Heart left ventricle (tissue), 13 donors: ENCODE measurements at regions not wholly inside any gene's neighbourhood (a gene's known extent, or its start where the extent isn't known, plus 50 kb on each side); places are given as distances from the start of the nearest gene placed in this dataset.

Experiments
- POLR2A ChIP-seq, 2 donors: fragments of 450-650 bp; IDR thresholded peaks; one replicate each; pipeline ENCODE4 v1.6.1; 2017; ENCODE audit warnings: antibody characterized with exemption in 2 of 2, mild to moderate bottlenecking in 2 of 2, moderate library complexity in 2 of 2
- TF ChIP-seq, protein P1 (sequence below), 12 donors: fragments of 200-600 bp; sonication (generic) in 4 of 12; IDR thresholded peaks; one replicate each; pipeline versions ENCODE4 v1.5.0 to v1.8.0; 2018 to 2022; ENCODE audit warnings: antibody characterized with exemption in 12 of 12, mild to moderate bottlenecking in 5 of 12
- donor health status: ischemic (EF 13 %, LVEDD 7.1; RV severe dilation, severe dysfunction).
- donor health status: DM: no; HTN: yes; CAD: no.
- donor health status: DM: no; HTN: no; CAD: no.
- donor health status: ischemic (EF 25% LVEDD 6.9; RV normal size, moderate dysfunction).
- donor health status: ischemic (EF 25% LVEDD 5.7; RV mildly dilated, moderate dysfunction).
- donor health status: ischemic (EF 35%, LVEDD 5.7; RV mildly dilated, moderate dysfunction).
- donor health status: nonischemic (EF 11% LVEDD 7.7; RV severe dilation, severe dysfunction).
- donor health status: DM: yes; HTN: yes; CAD: no.
- donor health status: PGD.
- donor health status: ischemic (EF 29% LVEDD 5.4; RV normal size, mild dysfunction).
- donor health status: nonischemic (EF 23%, LVEDD 6.1; RV moderate dilation, normal function).

DNA sequence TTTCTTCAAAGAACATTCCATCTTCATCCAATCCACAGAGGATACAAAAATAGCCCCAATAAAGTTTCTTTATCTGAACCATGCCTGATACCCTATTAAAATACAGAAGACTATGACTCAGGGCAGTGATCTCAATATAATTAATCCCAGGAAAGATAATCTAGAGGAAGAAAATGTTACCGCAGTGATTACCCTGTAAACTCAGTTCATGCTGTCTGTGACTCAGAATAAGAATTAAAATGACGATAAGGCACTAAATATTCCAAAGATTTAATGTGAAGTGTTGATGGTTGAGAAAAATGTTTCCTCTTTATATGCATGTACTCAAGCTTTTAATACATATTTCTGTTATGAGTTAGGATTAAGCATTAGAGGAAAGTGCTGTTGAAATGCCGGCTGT, 88.6 kb upstream of the LYPLAL1 start:
- TF ChIP-seq, protein P1, sequence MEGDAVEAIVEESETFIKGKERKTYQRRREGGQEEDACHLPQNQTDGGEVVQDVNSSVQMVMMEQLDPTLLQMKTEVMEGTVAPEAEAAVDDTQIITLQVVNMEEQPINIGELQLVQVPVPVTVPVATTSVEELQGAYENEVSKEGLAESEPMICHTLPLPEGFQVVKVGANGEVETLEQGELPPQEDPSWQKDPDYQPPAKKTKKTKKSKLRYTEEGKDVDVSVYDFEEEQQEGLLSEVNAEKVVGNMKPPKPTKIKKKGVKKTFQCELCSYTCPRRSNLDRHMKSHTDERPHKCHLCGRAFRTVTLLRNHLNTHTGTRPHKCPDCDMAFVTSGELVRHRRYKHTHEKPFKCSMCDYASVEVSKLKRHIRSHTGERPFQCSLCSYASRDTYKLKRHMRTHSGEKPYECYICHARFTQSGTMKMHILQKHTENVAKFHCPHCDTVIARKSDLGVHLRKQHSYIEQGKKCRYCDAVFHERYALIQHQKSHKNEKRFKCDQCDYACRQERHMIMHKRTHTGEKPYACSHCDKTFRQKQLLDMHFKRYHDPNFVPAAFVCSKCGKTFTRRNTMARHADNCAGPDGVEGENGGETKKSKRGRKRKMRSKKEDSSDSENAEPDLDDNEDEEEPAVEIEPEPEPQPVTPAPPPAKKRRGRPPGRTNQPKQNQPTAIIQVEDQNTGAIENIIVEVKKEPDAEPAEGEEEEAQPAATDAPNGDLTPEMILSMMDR (IDR thresholded peaks at IDR 0.05): no peak
- no peak for TF ChIP-seq POLR2A (IDR thresholded peaks at IDR 0.05)
